SK-N-SH (cell line): ENCODE measurements at regions not wholly inside any gene's neighbourhood (a gene's known extent, or its start where the extent isn't known, plus 50 kb on each side); places are given as distances from the start of the nearest gene placed in this dataset.

ENCODE experiments used
- CTCF ChIA-PET: fragments of 300-600, 350-600 bp; formaldehyde crosslinking; extraction: SDS; loops from one replicate; lab custom pipeline; 2021; lab: Yijun Ruan, JAX
- POLR2A ChIA-PET: fragments of 350-600 bp; sonication (Branson Sonifier 250); formaldehyde crosslinking; extraction: SDS; loops from one replicate; lab custom pipeline; 2020; ENCODE audit warnings: antibody characterized with exemption, inconsistent platforms; lab: Yijun Ruan, JAX
- DNase-seq: peaks from one replicate; pipeline ENCODE4 v3.0.0; 2012
- H2AFZ ChIP-seq: fragments of 200-600 bp; sonication (generic); 2 replicates; pipeline ENCODE4 v1.8.1; 2016; ENCODE audit warnings: antibody characterized with exemption, mild to moderate bottlenecking, low read depth
- H3F3A ChIP-seq: fragments of 200-600 bp; sonication (generic); replicated peaks from 2 replicates; pipeline ENCODE3; 2016; ENCODE audit warnings: antibody characterized with exemption, mild to moderate bottlenecking; ENCODE audit not compliant: insufficient read depth
- H3K27ac ChIP-seq, 2 experiments: fragments of 200-500 bp in 1 of 2; fragments of 200-600 bp in 1 of 2; sonication (Bioruptor generic) in 1 of 2; sonication (generic), shearing (Covaris generic) in 1 of 2; 2 replicates each; pipeline versions ENCODE4 v1.5.1 to v1.6.1; 2014 to 2016; ENCODE audit warnings: low read depth in 2 of 2, inconsistent platforms in 1 of 2, low read length in 1 of 2, mild to moderate bottlenecking in 1 of 2, mixed read lengths in 1 of 2
- H3K27me3 ChIP-seq: fragments of 200-600 bp; sonication (generic), shearing (Covaris generic); 2 replicates; pipeline ENCODE4 v1.6.1; 2016; ENCODE audit warnings: mixed run types; ENCODE audit not compliant: insufficient read depth
- H3K36me3 ChIP-seq, 2 experiments: fragments of 200-500 bp in 1 of 2; fragments of 200-600 bp in 1 of 2; sonication (Bioruptor generic) in 1 of 2; sonication (generic) in 1 of 2; replicated peaks in 1 of 2; 2 replicates each; pipeline versions ENCODE3 to v1.5.1; 2014 to 2016; ENCODE audit warnings: low read length in 1 of 2, mild to moderate bottlenecking in 1 of 2; ENCODE audit not compliant: insufficient read depth in 2 of 2, control insufficient read depth in 1 of 2
- H3K4me1 ChIP-seq, 2 experiments: fragments of 200-500 bp in 1 of 2; fragments of 200-600 bp in 1 of 2; sonication (Bioruptor generic) in 1 of 2; sonication (generic), shearing (Covaris generic) in 1 of 2; 2 replicates each; pipeline versions ENCODE4 v1.5.1 to v1.6.1; 2014 to 2016; ENCODE audit warnings: low read depth in 1 of 2, low read length in 1 of 2, mixed run types in 1 of 2; ENCODE audit not compliant: insufficient read depth in 2 of 2, control insufficient read depth in 1 of 2
- H3K4me2 ChIP-seq: fragments of 200-600 bp; sonication (generic), shearing (Covaris generic); 2 replicates; pipeline ENCODE4 v1.6.1; 2017; ENCODE audit warnings: mixed run types
- H3K4me3 ChIP-seq, 2 experiments: fragments of 200-500 bp in 1 of 2; fragments of 200-600 bp in 1 of 2; sonication (Bioruptor generic) in 1 of 2; sonication (generic), shearing (Covaris generic) in 1 of 2; 2 replicates each; pipeline versions ENCODE4 v1.5.1 to v1.8.1; 2014 to 2016; ENCODE audit warnings: low read depth in 2 of 2, inconsistent platforms in 1 of 2, low read length in 1 of 2, mild to moderate bottlenecking in 1 of 2, mixed read lengths in 1 of 2, moderate library complexity in 1 of 2
- H3K79me2 ChIP-seq: fragments of 200-600 bp; sonication (generic); 2 replicates; pipeline ENCODE4 v1.8.1; 2017; ENCODE audit warnings: mild to moderate bottlenecking; ENCODE audit not compliant: insufficient read depth
- H3K9ac ChIP-seq: fragments of 200-600 bp; sonication (generic); 2 replicates; pipeline ENCODE4 v1.6.1; 2017; ENCODE audit warnings: mixed run types
- H3K9me2 ChIP-seq: fragments of 200-600 bp; sonication (generic); 2 replicates; pipeline ENCODE4 v1.6.1; 2017; ENCODE audit warnings: mixed run types
- H3K9me3 ChIP-seq: fragments of 200-600 bp; sonication (generic); 2 replicates; pipeline ENCODE4 v1.6.1; 2017; ENCODE audit warnings: mixed run types, mild to moderate bottlenecking, moderate library complexity
- H4K20me1 ChIP-seq: fragments of 200-600 bp; sonication (generic); 2 replicates; pipeline ENCODE4 v1.6.1; 2017; ENCODE audit warnings: mild to moderate bottlenecking, mixed run types; ENCODE audit not compliant: insufficient read depth
- ELF1 ChIP-seq: IDR thresholded peaks from 2 replicates; pipeline ENCODE4 v1.4.0; 2012
- EP300 ChIP-seq, 2 experiments: IDR thresholded peaks; 2 replicates each; pipeline versions ENCODE4 v1.4.0 to v1.6.1; 2012; ENCODE audit warnings: borderline replicate concordance in 1 of 2, low read depth in 1 of 2, low read length in 1 of 2
- EZH2phosphoT487 ChIP-seq: fragments of 200-600 bp; sonication (generic); IDR thresholded peaks from 2 replicates; pipeline ENCODE4 v1.6.1; 2017; ENCODE audit warnings: low read depth, mixed run types, mild to moderate bottlenecking, antibody characterized with exemption, moderate library complexity, borderline replicate concordance
- FOSL2 ChIP-seq: IDR thresholded peaks from 2 replicates; pipeline ENCODE4 v1.4.0; 2012; ENCODE audit warnings: low read depth, mild to moderate bottlenecking, moderate library complexity, borderline replicate concordance
- FOXJ3 ChIP-seq: sonication (generic); formaldehyde crosslinking; IDR thresholded peaks from 2 replicates; pipeline ENCODE4 v1.5.1; 2020; ENCODE audit warnings: mild to moderate bottlenecking, missing genetic modification reagents
- FOXM1 ChIP-seq: IDR thresholded peaks from 2 replicates; pipeline ENCODE4 v1.4.0; 2012; ENCODE audit warnings: low read depth, mild to moderate bottlenecking
- GABPA ChIP-seq: IDR thresholded peaks from 2 replicates; pipeline ENCODE4 v1.4.0; 2012; ENCODE audit warnings: low read depth, mild to moderate bottlenecking
- IRF3 ChIP-seq: fragments of 150-350 bp; IDR thresholded peaks from 2 replicates; pipeline ENCODE4 v1.6.1; 2016; ENCODE audit warnings: mild to moderate bottlenecking, low read depth, low read length
- JUND ChIP-seq: IDR thresholded peaks from 2 replicates; pipeline ENCODE4 v1.4.0; 2012
- MAX ChIP-seq: IDR thresholded peaks from 2 replicates; pipeline ENCODE4 v1.4.0; 2012; ENCODE audit warnings: low read depth
- MXI1 ChIP-seq: IDR thresholded peaks from 2 replicates; pipeline ENCODE4 v1.6.1; 2012; ENCODE audit warnings: mild to moderate bottlenecking, low read depth, low read length, improper control_type of control experiment
- NFIC ChIP-seq: IDR thresholded peaks from 2 replicates; pipeline ENCODE4 v1.4.0; 2012; ENCODE audit warnings: borderline replicate concordance
- POLR2AphosphoS5 ChIP-seq: IDR thresholded peaks from 2 replicates; pipeline ENCODE4 v1.6.1; 2012; ENCODE audit warnings: low read depth, low read length
- RCOR1 ChIP-seq: fragments of 150-350 bp; IDR thresholded peaks from 2 replicates; pipeline ENCODE4 v1.6.1; 2017; ENCODE audit warnings: antibody characterized with exemption, low read length
- RXRA ChIP-seq: IDR thresholded peaks from 2 replicates; pipeline ENCODE4 v1.4.0; 2012; ENCODE audit warnings: low read depth, mild to moderate bottlenecking, borderline replicate concordance
- SIN3A ChIP-seq: IDR thresholded peaks from 2 replicates; pipeline ENCODE4 v1.6.1; 2012; ENCODE audit warnings: low read depth, mild to moderate bottlenecking, low read length, moderate library complexity, borderline replicate concordance
- SMC3 ChIP-seq: IDR thresholded peaks from 2 replicates; pipeline ENCODE4 v1.6.1; 2012; ENCODE audit warnings: low read depth, low read length, improper control_type of control experiment
- TAF1 ChIP-seq: IDR thresholded peaks from 2 replicates; pipeline ENCODE4 v1.6.1; 2012; ENCODE audit warnings: low read depth, mild to moderate bottlenecking, low read length, moderate library complexity, borderline replicate concordance
- TEAD4 ChIP-seq: IDR thresholded peaks from 2 replicates; pipeline ENCODE4 v1.4.0; 2012; ENCODE audit warnings: mild to moderate bottlenecking, borderline replicate concordance; ENCODE audit not compliant: insufficient read depth
- YY1 ChIP-seq: IDR thresholded peaks from 2 replicates; pipeline ENCODE4 v1.4.0; 2012; ENCODE audit warnings: low read depth, mild to moderate bottlenecking
- ZBTB33 ChIP-seq: IDR thresholded peaks from 2 replicates; pipeline ENCODE4 v1.4.0; 2012; ENCODE audit warnings: low read depth, borderline replicate concordance
- WGBS: methylation state at CpG from one replicate; pipeline ENCODE4 v1.1.6; 2017; ENCODE audit warnings: low lambda C conversion rate; 5-methylcytosine and 5-hydroxymethylcytosine counted together

- Histone ChIP-seq H3K27me3 (no peaks in the 10 kb centered on the region), H3K36me3 (no peaks in the 10 kb centered on the region), H3F3A (peaks cover 18% of the 10 kb centered on the region), H3K4me3 (no peak overlapping the region), H2AFZ (peak overlapping the region; percentile 20; the same call in 1 of the 2 replicates), H3K4me2 (peak overlapping the region; percentile 71), H4K20me1 (no peaks in the 10 kb centered on the region), H3K9ac (peak overlapping the region; percentile 64), H3K4me1 (peaks cover 11 to 29% of the 10 kb centered on the region in 2 experiments), H3K27ac (peak overlapping the region; percentile 86 to 94), H3K79me2 (no peaks in the 10 kb centered on the region), H3K9me3 (no peaks in the 10 kb centered on the region), H3K9me2 (no peaks in the 10 kb centered on the region)
- CTCF ChIA-PET: no interaction called here
- POLR2A ChIA-PET: interaction anchor here (1.1 kb wide), 1 partner anchor 336 kb away, joined by 3 read pairs; no protein-coding TSS in a partner anchor
- no peak for TF ChIP-seq EP300 (IDR thresholded peaks at IDR 0.05; ENCODE audit: borderline replicate concordance in 1 of 2, low read depth in 1 of 2, low read length in 1 of 2)
- TF ChIP-seq POLR2AphosphoS5: no peak
- no peak for TF ChIP-seq ELF1
- no peak for TF ChIP-seq EZH2phosphoT487
- no peak for TF ChIP-seq YY1
- TF ChIP-seq TEAD4: no peak
- no peak for TF ChIP-seq NFIC
- no peak for TF ChIP-seq SMC3
- TF ChIP-seq TAF1: no peak
- TF ChIP-seq MAX: no peak
- TF ChIP-seq FOXJ3 (CRISPR knock-in tag): no peak
- no peak for TF ChIP-seq GABPA
- no peak for DNase-seq
- WGBS: 45% methylated on average over 1 of the region's 1 CpG
Measured at GRCh38 chr1:59151860-59152259, 145.0 kb upstream of the FGGY start.

- H3K9ac ChIP-seq: peak overlapping the region; percentile 64; the same call in 1 of the 2 replicates
- no peaks in the 10 kb centered on the region for H3K27me3 ChIP-seq
- no peak overlapping the region for H2AFZ ChIP-seq
- no peaks in the 10 kb centered on the region for H3K9me3 ChIP-seq
- no peaks in the 10 kb centered on the region for H3K9me2 ChIP-seq
- H3F3A ChIP-seq: peaks cover 18% of the 10 kb centered on the region
- TF ChIP-seq RCOR1 (no peak), EP300 (IDR thresholded peaks at IDR 0.05; ENCODE audit: borderline replicate concordance in 1 of 2, low read depth in 1 of 2, low read length in 1 of 2) (no peak), ZBTB33 (no peak), FOSL2 (no peak), POLR2AphosphoS5 (no peak), EZH2phosphoT487 (no peak), FOXM1 (no peak), RXRA (no peak), ELF1 (no peak), SMC3 (no peak), SIN3A (no peak), MXI1 (no peak), IRF3 (no peak), FOXJ3 (CRISPR knock-in tag) (no peak), NFIC (no peak), JUND (no peak)
- POLR2A ChIA-PET: no interaction called here
- H3K36me3 ChIP-seq: no peaks in the 10 kb centered on the region
- WGBS: 79% methylated on average over 1 of the region's 1 CpG
- H3K4me1 ChIP-seq: peaks cover 11 to 33% of the 10 kb centered on the region in 2 experiments
- no peak for DNase-seq
- H3K4me3 ChIP-seq: no peak overlapping the region
- no peaks in the 10 kb centered on the region for H3K79me2 ChIP-seq
- H3K27ac ChIP-seq: peak overlapping the region in 1 of 2 experiments; percentile 94; a peak in 3 of 4 replicates
- no peak overlapping the region for H3K4me2 ChIP-seq
- CTCF ChIA-PET: no interaction called here
- H4K20me1 ChIP-seq: no peaks in the 10 kb centered on the region
Measured at GRCh38 chr1:59152511-59152910, 144.4 kb upstream of the FGGY start.
